HT1080 (cell line): ENCODE measurements at regions not wholly inside any gene's neighbourhood (a gene's known extent, or its start where the extent isn't known, plus 50 kb on each side); places are given as distances from the start of the nearest gene placed in this dataset.

Source experiments
- DNase-seq: peaks from one replicate; pipeline ENCODE4 v3.0.0-alpha.2; 2015; ENCODE audit warnings: low read depth

DNA sequence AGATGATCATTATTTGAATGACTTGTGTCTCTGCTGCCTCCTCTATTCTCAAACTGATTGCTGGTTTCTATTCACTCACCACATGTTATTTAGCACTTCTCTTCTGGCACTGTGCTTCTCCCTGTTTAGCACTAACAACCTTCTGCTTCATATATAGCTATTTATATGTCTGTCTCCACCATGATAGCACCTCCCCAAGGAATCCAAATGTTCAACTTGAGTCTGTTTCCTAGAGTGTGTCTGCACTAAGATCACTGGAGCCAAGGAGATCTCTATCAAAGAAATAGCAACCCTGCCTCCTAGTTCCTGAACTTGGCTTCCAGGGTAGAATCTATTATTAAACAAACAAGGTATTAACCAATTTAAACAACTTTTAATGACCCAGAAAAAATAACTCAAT, 104.5 kb downstream of the CYP26A1 start:
- no peak for DNase-seq

DNA sequence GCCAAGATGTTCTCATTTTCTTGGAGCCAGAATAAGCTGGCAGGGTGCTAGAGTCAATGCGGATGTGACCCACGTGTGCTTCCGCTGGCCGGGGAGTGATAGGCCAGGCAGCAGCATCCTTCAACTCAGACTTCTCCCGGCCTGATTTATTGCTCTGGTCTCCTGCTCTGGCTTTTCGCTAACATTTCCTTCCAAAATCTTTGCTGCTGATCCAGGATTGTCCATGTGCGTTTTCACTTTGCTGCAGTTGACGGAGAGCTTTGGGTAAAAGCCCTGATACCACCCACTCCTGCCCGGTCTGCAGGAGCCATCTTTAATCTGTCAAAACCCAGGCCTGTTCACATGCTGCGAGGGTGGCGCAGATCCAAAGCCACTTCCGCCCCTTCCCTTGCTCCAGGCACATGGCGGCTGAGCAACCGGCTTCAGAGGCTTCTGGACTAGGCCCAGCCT, 106.8 kb downstream of the CYP26A1 start:
- DNase-seq: peak; percentile 16

DNA sequence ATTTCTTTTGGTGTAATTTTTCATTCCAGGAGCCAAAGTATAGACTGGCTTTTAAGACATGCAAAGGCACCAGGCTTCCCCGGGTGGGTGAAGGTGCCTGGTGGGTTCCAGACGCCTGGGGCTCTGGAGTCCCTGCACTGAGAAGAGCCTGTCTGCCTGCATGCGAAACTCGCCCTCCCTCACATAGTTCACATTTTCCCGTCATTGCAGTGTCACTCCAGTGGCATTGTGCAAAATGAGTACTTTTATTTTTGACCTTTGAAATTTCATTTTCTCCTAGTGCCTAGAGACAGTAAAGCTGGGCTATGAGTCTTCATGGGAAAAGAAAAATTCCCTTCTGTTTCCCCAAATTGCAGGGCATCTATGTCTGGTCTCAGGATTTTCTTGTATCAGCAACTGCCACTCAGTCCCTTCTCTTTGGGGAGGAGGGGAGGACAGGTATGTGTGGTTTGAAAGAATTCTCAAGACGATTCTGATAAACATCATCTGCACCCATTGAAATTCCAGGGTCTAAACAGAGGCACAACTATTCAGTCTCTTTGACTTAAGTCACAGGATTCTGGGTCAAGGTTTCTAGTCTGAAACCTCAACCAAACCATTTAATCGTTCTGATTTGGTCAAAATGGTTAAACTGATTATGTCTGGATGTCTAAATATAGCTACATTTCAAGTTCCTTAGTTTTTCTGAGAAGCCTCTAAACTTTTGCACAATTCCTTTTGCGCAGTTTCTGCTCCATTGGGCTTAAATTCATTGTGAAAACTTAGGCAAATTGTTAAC, 107.8 kb downstream of the CYP26A1 start:
- no peak for DNase-seq

DNA sequence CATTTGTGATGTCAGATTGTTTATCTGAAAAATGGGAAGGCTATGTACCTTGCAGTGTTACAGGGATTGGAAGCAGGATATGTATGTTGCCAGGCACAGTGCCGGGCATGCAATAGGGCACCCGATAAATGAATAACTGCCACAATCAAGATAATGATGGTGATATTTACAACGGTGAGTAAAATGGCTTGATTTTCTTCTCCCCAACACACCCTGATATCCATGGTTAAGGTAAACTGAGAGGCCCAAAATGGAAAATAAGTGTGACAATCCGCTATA, 108.3 kb downstream of the CYP26A1 start:
- DNase-seq: no peak

DNA sequence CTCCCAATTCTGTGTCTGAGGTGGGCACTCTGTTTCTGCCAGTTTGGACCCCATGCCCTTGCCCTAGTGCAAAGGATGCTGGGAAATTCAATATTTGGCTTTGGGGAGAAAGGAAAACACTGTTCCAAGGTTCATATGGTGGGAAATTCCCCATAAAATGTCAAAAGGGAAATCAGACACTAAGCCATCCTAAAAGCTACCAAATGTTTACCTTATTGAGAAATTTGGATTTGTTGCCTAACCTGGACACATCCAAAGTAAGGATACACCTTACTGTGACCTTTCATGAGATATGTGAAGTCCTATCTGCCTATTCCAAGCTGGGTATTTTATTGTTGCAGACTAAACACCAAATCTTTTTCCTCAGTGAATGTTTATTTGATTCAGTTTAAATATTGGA, 109.1 kb downstream of the CYP26A1 start:
- no peak for DNase-seq

DNA sequence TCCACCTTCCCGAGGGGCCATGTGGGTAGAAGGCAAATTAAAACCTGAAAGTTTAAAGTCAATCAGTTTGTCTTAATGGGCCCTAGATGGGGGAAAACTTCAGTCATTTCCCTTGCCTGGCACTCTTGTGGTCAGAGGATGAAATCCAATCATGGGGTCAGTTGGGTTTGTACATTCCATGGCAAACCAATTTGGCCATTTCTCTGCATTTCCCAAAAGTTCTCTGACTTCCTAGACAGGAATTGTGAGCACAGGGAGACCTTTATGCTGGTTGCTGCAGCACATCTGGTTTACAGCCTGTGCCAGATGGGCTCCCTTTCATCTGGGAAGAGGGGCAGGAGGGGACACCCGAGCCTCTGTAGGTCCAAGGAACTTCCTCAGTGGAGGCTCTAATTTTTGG, 113.0 kb downstream of the CYP26A1 start:
- no peak for DNase-seq

DNA sequence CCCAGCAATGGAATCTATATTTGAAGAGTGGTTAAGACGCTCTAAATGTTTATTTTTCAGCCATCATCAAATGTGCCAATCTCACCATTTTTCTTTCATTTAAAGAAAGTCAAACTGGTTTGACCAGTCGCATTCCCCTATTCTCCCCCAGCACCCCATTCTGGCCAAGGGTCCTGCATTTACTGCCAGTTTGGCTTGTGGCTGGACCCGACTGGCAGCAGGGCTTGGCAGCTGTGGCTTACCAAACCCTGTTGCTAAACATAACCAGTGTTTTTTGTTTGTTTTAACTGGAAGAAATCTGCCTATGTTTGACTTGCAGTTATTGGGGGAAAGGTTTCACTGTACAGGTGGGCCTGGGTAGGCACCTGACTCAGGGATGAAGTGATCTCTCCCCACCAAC, 116.3 kb downstream of the CYP26A1 start:
- DNase-seq: no peak

DNA sequence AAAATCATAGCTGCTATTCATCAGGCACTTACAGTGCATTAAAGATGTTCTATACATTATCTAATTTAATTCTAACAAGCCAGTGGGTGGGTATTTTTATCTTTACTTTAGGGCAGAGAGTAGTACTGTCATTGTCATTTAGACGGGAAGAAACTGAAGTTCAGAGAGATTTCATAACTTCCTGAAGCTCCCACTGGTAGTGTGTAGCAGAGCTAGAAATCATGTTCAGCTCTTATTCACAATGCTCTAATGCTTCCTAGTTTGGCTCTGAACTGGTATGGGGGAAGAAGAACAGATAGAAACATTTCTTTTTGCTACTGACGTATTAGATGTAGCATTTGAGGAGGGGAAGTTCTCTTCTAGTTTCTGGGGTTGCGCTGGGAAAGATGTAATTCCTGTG, 116.7 kb downstream of the CYP26A1 start:
- no peak for DNase-seq

DNA sequence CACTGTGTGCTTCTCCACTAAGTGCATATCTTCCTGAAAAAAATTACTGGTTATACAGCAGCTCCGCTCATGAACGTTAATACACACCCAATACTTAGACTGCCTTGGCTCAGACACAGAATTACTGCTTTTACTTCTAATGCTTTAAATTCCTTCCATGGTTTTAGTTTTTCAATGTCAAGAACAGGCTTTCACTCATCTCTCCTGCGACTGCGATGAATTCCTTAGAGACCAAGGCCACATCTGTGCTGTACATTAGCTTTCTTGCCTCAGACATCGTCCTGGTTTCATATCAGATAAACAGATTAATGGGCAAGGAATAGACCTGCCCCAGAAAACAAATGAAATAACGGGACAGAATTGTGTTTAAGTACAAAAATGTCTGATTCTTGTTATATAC, 120.2 kb downstream of the CYP26A1 start:
- no peak for DNase-seq

DNA sequence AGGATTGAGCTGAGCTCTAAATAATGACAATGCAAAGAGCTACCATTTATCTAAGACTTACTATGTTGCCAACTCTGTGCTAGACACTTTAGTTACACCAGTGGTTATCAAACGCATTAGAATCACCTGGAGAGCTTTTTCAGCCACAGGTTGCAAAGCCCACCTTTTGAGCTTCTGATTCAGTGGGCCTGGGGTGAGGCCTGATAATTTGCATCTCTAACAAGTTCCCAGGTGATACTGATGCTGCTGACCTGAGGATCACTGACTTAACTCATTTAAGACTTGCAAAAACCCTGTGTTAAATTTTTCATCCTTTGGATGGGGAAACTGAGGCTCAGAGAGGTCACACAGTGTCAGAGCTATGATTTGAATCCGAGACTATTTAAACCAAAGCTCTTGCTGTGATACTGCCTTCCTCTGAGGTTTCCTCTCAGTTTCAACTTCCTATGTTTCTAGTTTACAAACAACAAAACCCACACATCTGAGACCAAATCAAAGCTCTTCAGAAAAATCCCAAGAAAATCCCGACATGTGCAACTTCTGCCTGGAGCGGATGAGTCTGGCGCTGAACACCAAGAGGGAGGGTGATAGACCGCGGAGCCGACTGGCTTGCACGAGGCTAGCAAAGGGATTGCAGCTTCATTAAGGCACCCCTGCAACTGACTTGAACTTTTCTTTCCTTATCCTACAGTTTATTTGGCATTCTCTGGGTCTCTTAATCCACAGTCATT, 124.9 kb downstream of the CYP26A1 start:
- DNase-seq: no peak

DNA sequence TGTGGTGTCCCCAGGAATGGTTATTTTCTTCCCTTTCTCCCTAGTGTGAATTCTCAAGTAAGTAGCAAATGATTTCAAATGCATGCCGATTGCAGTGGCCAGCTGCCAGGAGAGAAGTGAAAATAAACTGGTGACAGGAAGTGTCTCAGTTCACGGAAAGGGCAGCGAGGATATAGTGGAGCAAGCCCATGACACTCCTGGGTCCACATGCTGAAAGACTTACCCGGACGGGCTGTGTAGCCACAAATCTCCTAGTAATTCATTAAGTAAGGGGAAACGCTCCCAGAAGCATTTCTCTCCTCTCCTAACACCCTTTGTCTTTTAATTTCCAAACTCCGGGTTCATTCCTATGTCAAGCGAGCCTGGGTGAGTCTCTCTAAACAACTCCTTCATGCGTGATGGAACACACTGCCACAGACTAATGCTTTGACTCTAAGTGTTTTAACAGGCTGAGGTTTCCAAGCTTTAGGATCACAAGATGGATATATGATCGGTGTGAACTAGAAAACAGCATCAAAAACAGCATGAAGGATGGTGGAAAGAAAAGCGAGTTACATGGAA, 125.6 kb downstream of the CYP26A1 start:
- DNase-seq: peak; percentile 20

DNA sequence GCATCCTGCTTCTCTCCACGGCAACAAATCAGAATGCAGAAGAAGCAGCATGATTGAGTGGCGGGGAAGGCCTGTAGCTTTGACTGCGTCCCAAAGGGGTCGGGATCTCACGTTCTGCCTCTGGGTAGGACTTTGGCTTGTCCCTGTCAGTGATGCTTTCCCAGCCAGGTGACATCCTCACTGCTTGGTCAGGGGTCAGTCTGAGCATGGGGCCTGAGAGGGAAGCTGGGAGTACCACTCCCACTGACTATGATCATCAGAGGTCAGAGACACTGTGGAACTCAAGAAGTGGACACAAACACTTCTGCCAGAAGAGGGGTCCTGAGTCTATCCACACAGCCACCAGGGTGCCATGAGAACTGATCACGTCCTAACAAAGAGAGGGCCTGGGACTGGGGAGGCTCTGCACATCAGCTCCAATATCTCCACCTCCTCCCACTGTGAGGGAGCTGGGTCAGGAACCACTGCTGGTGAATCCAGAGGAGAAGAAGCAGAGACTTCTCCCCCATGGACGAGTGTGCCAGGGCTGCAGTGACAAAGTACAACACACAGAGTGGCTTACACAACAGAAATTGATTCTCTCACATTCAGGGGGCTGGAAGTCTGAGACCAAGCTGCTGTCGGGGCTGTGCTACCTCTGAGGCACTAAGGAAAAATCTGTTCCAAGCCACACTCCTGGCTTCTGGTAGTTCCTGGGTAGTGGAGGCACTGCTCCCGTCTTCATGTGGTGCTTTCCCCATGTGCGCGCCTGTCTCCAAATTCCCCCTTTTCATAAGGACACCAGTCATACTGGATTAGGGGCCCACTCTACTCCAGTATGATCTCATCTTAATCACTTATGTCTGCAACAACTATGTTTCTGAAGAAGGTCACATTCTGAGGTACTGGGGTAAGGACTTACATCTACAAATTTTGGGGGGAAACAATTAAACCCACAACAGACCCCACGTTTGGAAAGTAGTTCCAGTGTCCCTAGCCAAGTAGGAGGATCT, 131.1 kb downstream of the CYP26A1 start:
- DNase-seq: no peak

DNA sequence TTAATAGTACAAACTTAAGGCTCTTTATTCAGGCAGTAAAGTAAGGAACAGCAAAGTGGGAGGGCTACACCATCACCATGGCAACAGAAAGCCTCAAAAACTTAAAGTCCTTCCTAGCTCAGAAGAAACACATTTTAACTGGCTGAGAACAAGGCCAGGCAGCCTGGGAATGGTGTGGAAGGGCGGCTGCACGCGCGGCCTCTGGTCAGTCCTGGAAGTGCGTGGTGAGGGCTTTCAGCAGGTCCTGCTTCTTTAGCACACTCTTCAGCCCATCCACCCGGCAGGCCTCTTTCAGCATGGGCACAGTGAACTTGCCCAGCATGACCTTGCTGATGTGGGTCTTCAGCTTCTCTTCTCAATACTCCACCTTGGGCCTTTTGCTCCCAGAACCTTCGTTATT, 133.0 kb downstream of the CYP26A1 start:
- DNase-seq: no peak

DNA sequence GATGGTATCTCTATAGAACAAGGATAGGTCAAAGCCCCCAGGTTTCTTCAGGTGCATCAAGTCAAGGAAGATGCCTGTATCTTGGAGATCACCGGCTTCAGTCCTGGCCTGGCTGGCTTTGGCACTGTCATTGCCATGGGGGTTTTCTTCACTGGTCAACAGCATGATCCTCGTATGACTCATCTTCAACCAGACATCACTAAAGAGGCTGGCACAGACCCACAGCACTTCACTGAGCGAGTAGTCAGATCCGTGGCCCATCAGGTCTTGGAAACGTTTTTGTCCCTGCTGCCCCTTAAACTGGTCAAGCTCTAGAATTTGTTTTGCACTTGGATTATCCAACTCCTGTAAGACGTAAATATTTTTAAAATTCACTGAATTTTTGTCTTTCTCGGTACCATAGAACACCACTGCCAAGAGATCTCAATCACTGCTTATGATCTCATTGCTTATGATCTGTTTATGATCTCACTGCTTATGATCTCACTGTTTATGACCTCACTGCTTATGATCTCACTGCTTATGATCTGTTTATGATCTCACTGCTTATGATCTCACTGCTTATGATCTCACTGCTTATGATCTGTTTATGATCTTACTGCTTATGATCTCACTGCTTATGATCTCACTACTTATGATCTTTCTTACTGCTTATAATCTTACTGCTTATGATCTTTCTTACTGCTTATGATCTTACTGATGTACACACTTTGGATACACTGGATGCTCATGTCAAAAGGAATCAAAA, 135.2 kb downstream of the CYP26A1 start:
- peak; percentile 49 for DNase-seq

DNA sequence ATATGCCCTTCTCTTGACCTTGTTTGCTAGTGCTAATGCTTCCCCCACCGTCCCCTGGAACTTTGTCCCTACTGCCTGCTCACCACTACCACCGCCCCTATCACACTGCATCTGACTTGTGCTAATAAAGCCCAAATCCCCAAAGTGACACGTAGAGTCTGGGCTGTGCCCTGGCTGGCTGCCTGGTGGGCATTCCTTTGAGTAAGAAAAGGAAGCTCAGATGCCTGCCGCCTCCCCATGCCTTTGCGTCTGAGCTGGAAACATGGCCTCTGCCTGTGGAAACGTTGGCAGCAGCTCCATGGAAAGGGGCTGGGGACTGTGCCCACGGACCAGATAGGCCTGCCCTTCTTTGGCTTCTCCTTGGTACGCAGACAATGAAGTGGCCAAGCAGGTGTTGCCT, 138.3 kb downstream of the CYP26A1 start:
- no peak for DNase-seq

DNA sequence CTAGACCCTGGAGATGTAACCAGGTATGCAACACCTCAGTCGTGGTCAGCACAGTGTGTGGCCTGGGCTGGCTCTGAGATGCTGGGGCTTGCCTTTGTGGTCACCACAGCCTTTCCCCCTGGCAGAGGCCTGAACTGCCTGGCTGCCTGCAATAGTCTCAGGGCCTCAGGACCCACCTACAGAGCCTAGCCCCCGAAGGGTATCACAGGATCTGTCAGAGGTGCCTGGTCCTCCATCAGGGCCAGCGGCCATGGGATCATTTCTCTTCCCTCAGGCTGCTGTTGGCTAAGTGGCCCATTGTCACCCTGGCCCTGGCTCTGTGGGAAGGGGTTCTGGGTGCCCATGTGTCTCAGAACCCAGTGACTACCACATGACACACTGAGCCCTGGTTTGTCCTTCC, 141.6 kb downstream of the CYP26A1 start:
- no peak for DNase-seq

DNA sequence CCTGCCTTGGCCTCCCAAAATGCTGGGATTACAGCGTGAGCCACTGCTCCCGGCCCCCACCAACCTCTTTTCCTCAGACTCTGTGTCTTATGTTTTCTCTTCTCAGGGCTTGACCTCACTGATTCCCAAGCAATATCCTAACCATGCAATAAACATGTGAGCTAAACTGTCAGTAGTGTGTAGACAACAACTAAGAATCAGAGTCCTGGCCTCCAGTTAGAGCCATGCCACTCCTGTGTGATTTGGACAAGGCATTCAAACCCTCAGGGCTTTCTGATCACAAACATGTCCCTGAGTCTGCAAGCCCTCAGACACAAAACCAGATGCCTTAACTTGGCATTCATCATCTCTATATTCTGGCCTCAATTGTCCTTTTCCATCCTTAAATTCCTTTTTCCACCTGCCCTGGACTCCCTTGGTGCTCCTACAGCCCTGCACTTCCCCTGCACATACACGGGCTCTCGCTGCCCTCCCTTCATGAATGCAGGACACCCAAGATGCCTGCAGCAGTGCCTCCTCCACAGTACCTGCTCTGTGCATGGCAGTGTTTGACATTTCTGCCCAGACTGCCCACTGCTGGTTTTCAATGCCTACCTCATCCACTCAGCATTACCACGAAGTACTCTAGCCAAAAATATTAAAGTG, 142.8 kb downstream of the CYP26A1 start:
- no peak for DNase-seq

DNA sequence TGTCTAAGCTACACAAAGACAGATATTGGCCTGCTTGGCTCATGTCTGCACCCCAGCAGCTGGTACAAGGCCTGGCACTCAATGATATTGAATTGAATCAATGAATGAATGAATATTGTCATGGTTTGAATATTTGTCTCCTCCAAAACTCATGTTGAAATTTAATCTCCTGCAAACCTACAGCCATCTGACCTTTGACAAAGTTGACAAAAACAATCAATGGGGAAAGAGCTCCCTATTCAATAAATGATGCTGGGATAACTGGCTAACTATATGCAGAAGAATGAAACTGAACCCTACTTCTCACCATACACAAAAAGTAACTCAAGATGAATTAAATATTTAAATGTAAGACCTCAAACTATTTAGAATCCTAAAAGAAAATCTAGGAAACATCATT, 144.7 kb downstream of the CYP26A1 start:
- DNase-seq: no peak

DNA sequence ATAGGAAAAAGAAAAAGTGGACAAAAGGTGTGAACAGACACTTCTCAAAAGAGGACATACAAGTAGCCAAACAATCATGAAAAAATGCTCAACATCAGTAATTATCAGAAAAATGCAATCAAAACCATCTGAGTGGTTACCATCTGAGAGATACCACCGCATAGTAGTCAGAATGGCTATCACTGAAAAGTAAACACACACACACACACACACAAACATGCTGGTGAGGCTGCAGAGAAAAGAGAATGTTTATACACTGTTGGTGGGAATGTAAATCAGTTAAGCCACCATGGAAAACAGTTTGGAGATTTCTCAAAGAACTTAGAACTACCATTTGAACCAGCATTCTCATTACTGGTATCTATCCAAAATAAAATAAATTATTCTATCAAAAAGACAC, 145.7 kb downstream of the CYP26A1 start:
- no peak for DNase-seq
